Keratinocyte (primary cell): ENCODE measurements at regions not wholly inside any gene's neighbourhood (a gene's known extent, or its start where the extent isn't known, plus 50 kb on each side); places are given as distances from the start of the nearest gene placed in this dataset.

Experiments used
- EZH2 ChIP-seq: IDR thresholded peaks from one replicate; pipeline ENCODE4 v1.6.1; 2012; ENCODE audit warnings: inconsistent platforms, mild to moderate bottlenecking, low read length, moderate library complexity
- TF ChIP-seq, protein P1 (sequence below), 3 experiments: IDR thresholded peaks in 1 of 3; conservative IDR thresholded peaks in 1 of 3; optimal IDR thresholded peaks in 1 of 3; 2 replicates in 2 of 3; 3 replicates in 1 of 3; pipeline versions ENCODE3 to v1.5.1; 2011; ENCODE audit warnings: low read length in 3 of 3, mild to moderate bottlenecking in 3 of 3, moderate library complexity in 2 of 3, control low read depth in 1 of 3, inconsistent platforms in 1 of 3; ENCODE audit not compliant: insufficient read depth in 2 of 3; ENCODE audit errors: extremely low read depth in 1 of 3

DNA sequence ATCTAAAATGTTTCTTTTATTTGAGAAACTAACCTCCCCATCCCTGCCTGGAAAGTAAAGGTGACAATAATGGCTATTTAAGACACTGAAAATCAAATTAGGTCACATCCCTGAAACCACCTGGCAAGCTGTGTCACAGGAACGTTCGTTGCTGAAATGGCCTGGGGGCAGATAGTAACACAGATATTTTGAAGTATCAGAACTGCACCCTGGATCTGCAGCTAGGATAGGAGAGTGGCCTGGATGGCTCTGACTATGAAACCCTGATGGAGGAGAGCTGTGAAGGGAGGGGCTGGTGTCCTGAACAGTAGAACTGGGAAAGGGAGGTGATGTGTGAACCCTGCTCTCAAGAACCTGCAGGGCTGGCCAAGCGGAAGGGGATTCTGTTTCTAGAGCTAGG lies 648.3 kb upstream of the CFAP20DC start:
- TF ChIP-seq, protein P1, sequence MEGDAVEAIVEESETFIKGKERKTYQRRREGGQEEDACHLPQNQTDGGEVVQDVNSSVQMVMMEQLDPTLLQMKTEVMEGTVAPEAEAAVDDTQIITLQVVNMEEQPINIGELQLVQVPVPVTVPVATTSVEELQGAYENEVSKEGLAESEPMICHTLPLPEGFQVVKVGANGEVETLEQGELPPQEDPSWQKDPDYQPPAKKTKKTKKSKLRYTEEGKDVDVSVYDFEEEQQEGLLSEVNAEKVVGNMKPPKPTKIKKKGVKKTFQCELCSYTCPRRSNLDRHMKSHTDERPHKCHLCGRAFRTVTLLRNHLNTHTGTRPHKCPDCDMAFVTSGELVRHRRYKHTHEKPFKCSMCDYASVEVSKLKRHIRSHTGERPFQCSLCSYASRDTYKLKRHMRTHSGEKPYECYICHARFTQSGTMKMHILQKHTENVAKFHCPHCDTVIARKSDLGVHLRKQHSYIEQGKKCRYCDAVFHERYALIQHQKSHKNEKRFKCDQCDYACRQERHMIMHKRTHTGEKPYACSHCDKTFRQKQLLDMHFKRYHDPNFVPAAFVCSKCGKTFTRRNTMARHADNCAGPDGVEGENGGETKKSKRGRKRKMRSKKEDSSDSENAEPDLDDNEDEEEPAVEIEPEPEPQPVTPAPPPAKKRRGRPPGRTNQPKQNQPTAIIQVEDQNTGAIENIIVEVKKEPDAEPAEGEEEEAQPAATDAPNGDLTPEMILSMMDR (optimal IDR thresholded peaks at IDR 0.05 in 1 of 3, IDR thresholded peaks at IDR 0.05 in 1 of 3, conservative IDR thresholded peaks at IDR 0.05 in 1 of 3; ENCODE audit: extremely low read depth in 1 of 3, insufficient read depth in 2 of 3, low read length in 3 of 3): no peak
- TF ChIP-seq EZH2: no peak
